ENCODE measurements at regions not wholly inside any gene's neighbourhood (a gene's known extent, or its start where the extent isn't known, plus 50 kb on each side); places are given as distances from the start of the nearest gene placed in this dataset.

GRCh38 chr4:153065276-153065675 lies 129.2 kb downstream of the FHDC1 start:
- Mint-ChIP-seq H3K27me3 (peaks cover 0 to 1% of the 10 kb centered on the region in 2 donors), H3K4me3 (no peak overlapping the region), H3K27ac (no peak overlapping the region), H3K9me3 (no peaks in the 10 kb centered on the region), H3K36me3 (ENCODE audit: insufficient read depth) (no peaks in the 10 kb centered on the region), H3K4me1 (ENCODE audit: low read depth in 2 of 2) (peaks cover 0 to 3% of the 10 kb centered on the region in 2 donors)
- ATAC-seq (replicated peaks) (no peak), DNase-seq (no peak)

GRCh38 chr4:153067376-153067775 lies 131.3 kb downstream of the FHDC1 start:
- ATAC-seq (replicated peaks) = no peak
- H3K27me3 Mint-ChIP-seq = no peaks in the 10 kb centered on the region
- no peaks in the 10 kb centered on the region for H3K9me3 Mint-ChIP-seq
- H3K36me3 Mint-ChIP-seq (ENCODE audit: insufficient read depth) = no peaks in the 10 kb centered on the region
- no peak overlapping the region for H3K27ac Mint-ChIP-seq
- H3K4me3 Mint-ChIP-seq = no peak overlapping the region
- no peak for DNase-seq
- H3K4me1 Mint-ChIP-seq (ENCODE audit: low read depth in 2 of 2) = peaks cover 0 to 3% of the 10 kb centered on the region in 2 donors

GRCh38 chr4:153068751-153069150 lies 132.6 kb downstream of the FHDC1 start:
- H3K36me3 Mint-ChIP-seq (ENCODE audit: insufficient read depth) = no peaks in the 10 kb centered on the region
- H3K9me3 Mint-ChIP-seq = no peaks in the 10 kb centered on the region
- DNase-seq (no peak), ATAC-seq (replicated peaks) (no peak)
- H3K27ac Mint-ChIP-seq = no peak overlapping the region
- peaks cover 0 to 3% of the 10 kb centered on the region in 2 donors for H3K4me1 Mint-ChIP-seq (ENCODE audit: low read depth in 2 of 2)
- H3K4me3 Mint-ChIP-seq = no peak overlapping the region
- H3K27me3 Mint-ChIP-seq = no peaks in the 10 kb centered on the region

GRCh38 chr4:153071958-153072598 lies 132.2 kb upstream of the TRIM2 start:
- Mint-ChIP-seq H3K9me3 (no peaks in the 10 kb centered on the region), H3K4me3 (no peak overlapping the region), H3K27me3 (no peaks in the 10 kb centered on the region), H3K4me1 (ENCODE audit: low read depth in 2 of 2) (peaks cover 0 to 3% of the 10 kb centered on the region in 2 donors), H3K27ac (no peak overlapping the region), H3K36me3 (ENCODE audit: insufficient read depth) (no peaks in the 10 kb centered on the region)
- no peak for ATAC-seq (replicated peaks)
- no peak for DNase-seq

- Mint-ChIP-seq H3K27me3 (no peaks in the 10 kb centered on the region), H3K9me3 (no peaks in the 10 kb centered on the region), H3K36me3 (ENCODE audit: insufficient read depth) (no peaks in the 10 kb centered on the region), H3K27ac (no peak overlapping the region), H3K4me3 (no peak overlapping the region), H3K4me1 (ENCODE audit: low read depth in 2 of 2) (no peaks in the 10 kb centered on the region)
- DNase-seq (no peak), ATAC-seq (replicated peaks) (no peak)
Measured at GRCh38 chr4:153072661-153073060, 131.6 kb upstream of the TRIM2 start.

GRCh38 chr4:153074486-153074885 lies 129.8 kb upstream of the TRIM2 start:
- no peaks in the 10 kb centered on the region for H3K36me3 Mint-ChIP-seq (ENCODE audit: insufficient read depth)
- ATAC-seq (replicated peaks) (no peak), DNase-seq (no peak)
- H3K4me3 Mint-ChIP-seq = no peak overlapping the region
- no peaks in the 10 kb centered on the region for H3K9me3 Mint-ChIP-seq
- no peak overlapping the region for H3K27ac Mint-ChIP-seq
- H3K27me3 Mint-ChIP-seq = peaks cover 0 to 6% of the 10 kb centered on the region in 2 donors
- no peaks in the 10 kb centered on the region for H3K4me1 Mint-ChIP-seq (ENCODE audit: low read depth in 2 of 2)

- H3K36me3 Mint-ChIP-seq (ENCODE audit: insufficient read depth) = no peaks in the 10 kb centered on the region
- no peaks in the 10 kb centered on the region for H3K4me1 Mint-ChIP-seq (ENCODE audit: low read depth in 2 of 2)
- no peak overlapping the region for H3K27ac Mint-ChIP-seq
- no peak for ATAC-seq (replicated peaks)
- no peaks in the 10 kb centered on the region for H3K9me3 Mint-ChIP-seq
- peaks cover 0 to 12% of the 10 kb centered on the region in 2 donors for H3K27me3 Mint-ChIP-seq
- DNase-seq = no peak
- no peak overlapping the region for H3K4me3 Mint-ChIP-seq
Measured at GRCh38 chr4:153074936-153075630, 129.2 kb upstream of the TRIM2 start.

GRCh38 chr4:153075836-153076518 lies 128.3 kb upstream of the TRIM2 start:
- Mint-ChIP-seq H3K36me3 (ENCODE audit: insufficient read depth) (no peaks in the 10 kb centered on the region), H3K27me3 (peaks cover 0 to 21% of the 10 kb centered on the region in 2 donors), H3K9me3 (no peaks in the 10 kb centered on the region), H3K4me1 (ENCODE audit: low read depth in 2 of 2) (no peaks in the 10 kb centered on the region), H3K4me3 (no peak overlapping the region), H3K27ac (no peak overlapping the region)
- ATAC-seq (replicated peaks) (no peak), DNase-seq (no peak)

GRCh38 chr4:153076861-153077260 lies 127.4 kb upstream of the TRIM2 start:
- no peaks in the 10 kb centered on the region for H3K9me3 Mint-ChIP-seq
- H3K27me3 Mint-ChIP-seq = peaks cover 0 to 28% of the 10 kb centered on the region in 2 donors
- DNase-seq (no peak), ATAC-seq (replicated peaks) (no peak)
- H3K4me3 Mint-ChIP-seq = no peak overlapping the region
- H3K27ac Mint-ChIP-seq = no peak overlapping the region
- no peaks in the 10 kb centered on the region for H3K36me3 Mint-ChIP-seq (ENCODE audit: insufficient read depth)
- peaks cover under 1 to 2% of the 10 kb centered on the region in 2 donors for H3K4me1 Mint-ChIP-seq (ENCODE audit: low read depth in 2 of 2)

- DNase-seq (no peak), ATAC-seq (replicated peaks) (no peak)
- no peak overlapping the region for H3K27ac Mint-ChIP-seq
- peaks cover 4% of the 10 kb centered on the region for H3K36me3 Mint-ChIP-seq (ENCODE audit: insufficient read depth)
- H3K4me1 Mint-ChIP-seq (ENCODE audit: low read depth in 2 of 2) = peaks cover 17 to 18% of the 10 kb centered on the region in 2 donors
- no peak overlapping the region for H3K4me3 Mint-ChIP-seq
- peaks cover 0 to 37% of the 10 kb centered on the region in 2 donors for H3K27me3 Mint-ChIP-seq
- no peaks in the 10 kb centered on the region for H3K9me3 Mint-ChIP-seq
Measured at GRCh38 chr4:153079857-153080391, 124.3 kb upstream of the TRIM2 start.

- Mint-ChIP-seq H3K36me3 (ENCODE audit: insufficient read depth) (peaks cover 4% of the 10 kb centered on the region), H3K4me3 (no peak overlapping the region), H3K27me3 (peaks cover 0 to 37% of the 10 kb centered on the region in 2 donors), H3K27ac (no peak overlapping the region), H3K9me3 (no peaks in the 10 kb centered on the region), H3K4me1 (ENCODE audit: low read depth in 2 of 2) (peaks cover 22 to 23% of the 10 kb centered on the region in 2 donors)
- no peak for DNase-seq
- no peak for ATAC-seq (replicated peaks)
Measured at GRCh38 chr4:153081006-153081580, 123.2 kb upstream of the TRIM2 start.

GRCh38 chr4:153081693-153082092 lies 122.5 kb upstream of the TRIM2 start:
- Mint-ChIP-seq H3K4me3 (no peak overlapping the region), H3K4me1 (ENCODE audit: low read depth in 2 of 2) (peaks cover 22 to 23% of the 10 kb centered on the region in 2 donors), H3K9me3 (no peaks in the 10 kb centered on the region), H3K36me3 (ENCODE audit: insufficient read depth) (peaks cover 4% of the 10 kb centered on the region), H3K27me3 (peaks cover 0 to 37% of the 10 kb centered on the region in 2 donors), H3K27ac (peak overlapping the region in 1 of 2 donors; percentile 56)
- no peak for ATAC-seq (replicated peaks)
- no peak for DNase-seq
